HepG2 (cell line): ENCODE measurements at regions not wholly inside any gene's neighbourhood (a gene's known extent, or its start where the extent isn't known, plus 50 kb on each side); places are given as distances from the start of the nearest gene placed in this dataset.

Experiments used
- ARID5B ChIP-seq: IDR thresholded peaks from 2 replicates; pipeline ENCODE4 v1.4.0; 2020; ENCODE audit warnings: mild to moderate bottlenecking, missing genetic modification reagents
- ATF6 ChIP-seq: sonication (generic); formaldehyde crosslinking; conservative IDR thresholded peaks from 2 replicates; pipeline ENCODE4 v1.4.0; 2020; ENCODE audit warnings: missing genetic modification reagents
- BCL3 ChIP-seq: sonication (generic); formaldehyde crosslinking; IDR thresholded peaks from 2 replicates; pipeline ENCODE4 v1.5.1; 2020; ENCODE audit warnings: mild to moderate bottlenecking, missing genetic modification reagents, moderate library complexity
- BHLHE40 ChIP-seq: IDR thresholded peaks from 2 replicates; pipeline ENCODE4 v1.6.1; 2011; ENCODE audit warnings: low read length, improper control_type of control experiment
- ELF3 ChIP-seq: IDR thresholded peaks from 2 replicates; pipeline ENCODE4 v1.6.1; 2016; ENCODE audit warnings: missing genetic modification reagents, missing compliant biosample characterization
- FOSL2 ChIP-seq: sonication (generic); formaldehyde crosslinking; IDR thresholded peaks from 2 replicates; pipeline ENCODE4 v1.4.0; 2020; ENCODE audit warnings: missing genetic modification reagents
- FOXA3 ChIP-seq: IDR thresholded peaks from 2 replicates; pipeline ENCODE4 v1.6.1; 2016; ENCODE audit warnings: missing genetic modification reagents, missing compliant biosample characterization
- FOXO1 ChIP-seq: sonication (generic); formaldehyde crosslinking; IDR thresholded peaks from 2 replicates; pipeline ENCODE4 v1.4.0; 2020; ENCODE audit warnings: missing genetic modification reagents
- HMGA1 ChIP-seq: sonication (generic); formaldehyde crosslinking; conservative IDR thresholded peaks from 2 replicates; pipeline ENCODE4 v1.4.0; 2020; ENCODE audit warnings: missing genetic modification reagents
- KDM1A ChIP-seq: IDR thresholded peaks from 2 replicates; pipeline ENCODE4 v1.6.1; 2016; ENCODE audit warnings: missing compliant biosample characterization
- MEIS2 ChIP-seq: sonication (generic); formaldehyde crosslinking; IDR thresholded peaks from 2 replicates; pipeline ENCODE4 v1.9.0; 2021; ENCODE audit warnings: mild to moderate bottlenecking, missing genetic modification reagents
- MIER3 ChIP-seq: IDR thresholded peaks from 2 replicates; pipeline ENCODE4 v1.6.1; 2016; ENCODE audit warnings: missing compliant biosample characterization, borderline replicate concordance
- SOX6 ChIP-seq, 2 experiments: fragments of 450-650 bp in 1 of 2; sonication (generic) in 1 of 2; formaldehyde crosslinking in 1 of 2; IDR thresholded peaks; 2 replicates each; pipeline versions ENCODE4 v1.4.0 to v1.6.1; 2017 to 2020; ENCODE audit warnings: antibody characterized with exemption in 1 of 2, mild to moderate bottlenecking in 1 of 2, missing genetic modification reagents in 1 of 2
- STAG1 ChIP-seq: sonication (generic); formaldehyde crosslinking; IDR thresholded peaks from 2 replicates; pipeline ENCODE4 v1.4.0; 2020; ENCODE audit warnings: missing genetic modification reagents
- TBX2 ChIP-seq: sonication (generic); formaldehyde crosslinking; IDR thresholded peaks from 2 replicates; pipeline ENCODE4 v1.5.0; 2020; ENCODE audit warnings: missing genetic modification reagents, mild to moderate bottlenecking, borderline replicate concordance
- ZMYM3 ChIP-seq: sonication (generic); formaldehyde crosslinking; IDR thresholded peaks from 2 replicates; pipeline ENCODE4 v1.5.1; 2020; ENCODE audit warnings: mild to moderate bottlenecking, missing genetic modification reagents
- ZNF343 ChIP-seq: sonication (generic); formaldehyde crosslinking; IDR thresholded peaks from 2 replicates; pipeline ENCODE4 v1.4.0; 2020; ENCODE audit warnings: mild to moderate bottlenecking, missing genetic modification reagents
- ZNF44 ChIP-seq: sonication (generic); formaldehyde crosslinking; IDR thresholded peaks from 2 replicates; pipeline ENCODE4 v1.5.1; 2020; ENCODE audit warnings: mild to moderate bottlenecking, missing genetic modification reagents
- ZNF460 ChIP-seq: sonication (generic); formaldehyde crosslinking; IDR thresholded peaks from 2 replicates; pipeline ENCODE4 v1.5.1; 2020; ENCODE audit warnings: missing genetic modification reagents, mild to moderate bottlenecking, borderline replicate concordance
- ZNF597 ChIP-seq: sonication (generic); formaldehyde crosslinking; IDR thresholded peaks from 2 replicates; pipeline ENCODE4 v1.5.0; 2020; ENCODE audit warnings: missing genetic modification reagents

- TF ChIP-seq ZNF44 (CRISPR knock-in tag) (0 out of 2 replicates have a peak, but pooled peaks have one; percentile 25), ELF3 (CRISPR knock-in tag) (peak; percentile 14; the same call in 1 of the 2 replicates), STAG1 (no peak), ZMYM3 (CRISPR knock-in tag) (peak; percentile 67), ZNF460 (CRISPR knock-in tag) (peak; percentile 94), KDM1A (CRISPR knock-in tag) (0 out of 2 replicates have a peak, but pooled peaks have one; percentile 29), ARID5B (CRISPR knock-in tag) (peak; percentile 42), FOXO1 (CRISPR knock-in tag) (peak; percentile 49; the same call in 1 of the 2 replicates), HMGA1 (CRISPR knock-in tag) (no peak), BCL3 (CRISPR knock-in tag) (no peak), BHLHE40 (peak; percentile 48), ZNF343 (CRISPR knock-in tag) (no peak), FOXA3 (CRISPR knock-in tag) (peak; percentile 39; the same call in 1 of the 2 replicates), SOX6 (IDR thresholded peaks at IDR 0.05) (no peak), SOX6 (CRISPR knock-in tag; IDR thresholded peaks at IDR 0.05) (peak; percentile 25; the same call in 1 of the 2 replicates), ZNF597 (CRISPR knock-in tag) (no peak), ATF6 (no peak), MEIS2 (CRISPR knock-in tag) (0 out of 2 replicates have a peak, but pooled peaks have one; percentile 22), TBX2 (CRISPR knock-in tag) (peak; percentile 71), FOSL2 (CRISPR knock-in tag) (peak; percentile 31; the same call in 1 of the 2 replicates), MIER3 (CRISPR knock-in tag) (0 out of 2 replicates have a peak, but pooled peaks have one; percentile 22)
Measured at GRCh38 chr7:101693498-101694091, 64.5 kb upstream of the MYL10 start (continued).
